Erythroblast (primary cell): ENCODE measurements at regions not wholly inside any gene's neighbourhood (a gene's known extent, or its start where the extent isn't known, plus 50 kb on each side); places are given as distances from the start of the nearest gene placed in this dataset.

Experiments used
- GATA1 ChIP-seq: IDR thresholded peaks from 2 replicates; pipeline ENCODE4 v1.6.1; 2011; ENCODE audit warnings: low read depth, mild to moderate bottlenecking, control low read depth, low read length, moderate library complexity
- POLR2A ChIP-seq: IDR thresholded peaks from 2 replicates; pipeline ENCODE4 v1.6.1; 2011; ENCODE audit warnings: mild to moderate bottlenecking, low read length

- TF ChIP-seq POLR2A (no peak), GATA1 (no peak)
Observed at GRCh38 chr3:81068546-81068945, 692.9 kb downstream of the GBE1 start.
